Smooth muscle cell (in vitro differentiated cells): ENCODE measurements at regions not wholly inside any gene's neighbourhood (a gene's known extent, or its start where the extent isn't known, plus 50 kb on each side); places are given as distances from the start of the nearest gene placed in this dataset.

Experiments used
- DNase-seq: peaks from one replicate; lab custom pipeline; 2025; ENCODE audit not compliant: unreplicated experiment; lab: John Stamatoyannopoulos, UW
- H2AFZ ChIP-seq: fragments of 200-600 bp; sonication (generic); 2 replicates; pipeline ENCODE4 v1.6.0; 2016; ENCODE audit warnings: antibody characterized with exemption, low read depth, mild to moderate bottlenecking
- H3F3A ChIP-seq: fragments of 200-600 bp; sonication (generic); 2 replicates; pipeline ENCODE4 v1.6.0; 2017; ENCODE audit warnings: antibody characterized with exemption, low read depth
- H3K27ac ChIP-seq: fragments of 200-600 bp; sonication (generic); 2 replicates; pipeline ENCODE4 v1.5.1; 2016; ENCODE audit warnings: low read depth, mild to moderate bottlenecking
- H3K27me3 ChIP-seq: fragments of 200-600 bp; sonication (generic); 2 replicates; pipeline ENCODE4 v1.6.1; 2016; ENCODE audit warnings: low read depth, mild to moderate bottlenecking
- H3K36me3 ChIP-seq: fragments of 200-600 bp; sonication (generic); 2 replicates; pipeline ENCODE4 v1.5.1; 2016; ENCODE audit warnings: low read depth
- H3K4me1 ChIP-seq: fragments of 200-600 bp; sonication (generic); 2 replicates; pipeline ENCODE4 v1.5.1; 2016; ENCODE audit warnings: low read depth
- H3K4me2 ChIP-seq: fragments of 200-600 bp; sonication (generic); 2 replicates; pipeline ENCODE4 v1.6.0; 2016; ENCODE audit warnings: mild to moderate bottlenecking
- H3K4me3 ChIP-seq: fragments of 200-600 bp; sonication (generic); 2 replicates; pipeline ENCODE4 v1.5.1; 2016; ENCODE audit warnings: mild to moderate bottlenecking
- H3K79me2 ChIP-seq: fragments of 200-600 bp; sonication (generic); 2 replicates; pipeline ENCODE4 v1.6.0; 2016; ENCODE audit warnings: low read depth, mild to moderate bottlenecking
- H3K9ac ChIP-seq: fragments of 200-600 bp; sonication (generic); 2 replicates; pipeline ENCODE4 v1.6.0; 2016; ENCODE audit warnings: low read depth
- H3K9me3 ChIP-seq: fragments of 200-600 bp; sonication (generic); replicated peaks from 2 replicates; pipeline ENCODE4 v1.5.1; 2016; ENCODE audit warnings: low read depth
- H4K20me1 ChIP-seq: fragments of 200-600 bp; sonication (generic); 2 replicates; pipeline ENCODE4 v1.6.0; 2016; ENCODE audit warnings: low read depth
- CTCF ChIP-seq: fragments of 200-600 bp; sonication (generic); IDR thresholded peaks from 2 replicates; pipeline ENCODE4 v1.5.1; 2017; ENCODE audit warnings: borderline replicate concordance, mild to moderate bottlenecking, antibody characterized with exemption; ENCODE audit not compliant: insufficient read depth, poor library complexity, severe bottlenecking
- WGBS: methylation state at CpG from one replicate; pipeline ENCODE4 v1.1.7; 2016; ENCODE audit warnings: low lambda C conversion rate; 5-methylcytosine and 5-hydroxymethylcytosine counted together

- H4K20me1 ChIP-seq = no peaks in the 10 kb centered on the region
- no peak overlapping the region for H3K4me3 ChIP-seq
- H3K79me2 ChIP-seq = no peaks in the 10 kb centered on the region
- H3F3A ChIP-seq = peaks cover 7% of the 10 kb centered on the region
- no peak overlapping the region for H3K9ac ChIP-seq
- peak; percentile 83 for TF ChIP-seq CTCF
- 50% methylated on average over 1 of the region's 1 CpG for WGBS
- no peaks in the 10 kb centered on the region for H3K27me3 ChIP-seq
- no peaks in the 10 kb centered on the region for H3K9me3 ChIP-seq
- H3K36me3 ChIP-seq = no peaks in the 10 kb centered on the region
- no peaks in the 10 kb centered on the region for H3K4me1 ChIP-seq
- peak overlapping the region; percentile 51 for H2AFZ ChIP-seq
- H3K27ac ChIP-seq = no peak overlapping the region
- H3K4me2 ChIP-seq = no peak overlapping the region
- DNase-seq = no peak
Observed at GRCh38 chr2:224284134-224284946, 117.6 kb downstream of the FAM124B start.

- no peak overlapping the region for H3K9ac ChIP-seq
- H3K27me3 ChIP-seq = no peaks in the 10 kb centered on the region
- H3K9me3 ChIP-seq = no peaks in the 10 kb centered on the region
- H3F3A ChIP-seq = peaks cover 5% of the 10 kb centered on the region
- 83% methylated on average over 8 of the region's 8 CpGs for WGBS
- H4K20me1 ChIP-seq = no peaks in the 10 kb centered on the region
- H3K36me3 ChIP-seq = no peaks in the 10 kb centered on the region
- no peak overlapping the region for H3K4me3 ChIP-seq
- no peaks in the 10 kb centered on the region for H3K79me2 ChIP-seq
- H2AFZ ChIP-seq = peak overlapping the region; percentile 71
- TF ChIP-seq CTCF = no peak
- H3K4me1 ChIP-seq = no peaks in the 10 kb centered on the region
- H3K4me2 ChIP-seq = no peak overlapping the region
- DNase-seq = no peak
- H3K27ac ChIP-seq = no peak overlapping the region
Observed at GRCh38 chr2:224283466-224283965, 118.4 kb downstream of the FAM124B start.

- H3K4me1 ChIP-seq = no peaks in the 10 kb centered on the region
- no peaks in the 10 kb centered on the region for H3K36me3 ChIP-seq
- H3K27ac ChIP-seq = no peak overlapping the region
- H3K4me2 ChIP-seq = no peak overlapping the region
- no peaks in the 10 kb centered on the region for H3K27me3 ChIP-seq
- H3F3A ChIP-seq = no peaks in the 10 kb centered on the region
- TF ChIP-seq CTCF = no peak
- no peak overlapping the region for H3K9ac ChIP-seq
- H4K20me1 ChIP-seq = no peaks in the 10 kb centered on the region
- WGBS = 100% methylated on average over 2 of the region's 2 CpGs
- no peak for DNase-seq
- H3K4me3 ChIP-seq = no peak overlapping the region
- H2AFZ ChIP-seq = no peak overlapping the region
- no peaks in the 10 kb centered on the region for H3K9me3 ChIP-seq
- no peaks in the 10 kb centered on the region for H3K79me2 ChIP-seq
Observed at GRCh38 chr2:224281374-224281773, 120.5 kb downstream of the FAM124B start.

- H3K4me2 ChIP-seq = no peak overlapping the region
- 71% methylated on average over 3 of the region's 3 CpGs for WGBS
- H3K4me1 ChIP-seq = no peaks in the 10 kb centered on the region
- H3F3A ChIP-seq = no peaks in the 10 kb centered on the region
- no peaks in the 10 kb centered on the region for H3K36me3 ChIP-seq
- no peak overlapping the region for H3K9ac ChIP-seq
- no peaks in the 10 kb centered on the region for H3K79me2 ChIP-seq
- no peaks in the 10 kb centered on the region for H4K20me1 ChIP-seq
- DNase-seq = no peak
- TF ChIP-seq CTCF = no peak
- no peaks in the 10 kb centered on the region for H3K27me3 ChIP-seq
- no peaks in the 10 kb centered on the region for H3K9me3 ChIP-seq
- H2AFZ ChIP-seq = peak overlapping the region; percentile 43
- H3K4me3 ChIP-seq = no peak overlapping the region
- H3K27ac ChIP-seq = no peak overlapping the region
Observed at GRCh38 chr2:224278531-224278930, 123.4 kb downstream of the FAM124B start.
